ENCODE measurements at regions not wholly inside any gene's neighbourhood (a gene's known extent, or its start where the extent isn't known, plus 50 kb on each side); places are given as distances from the start of the nearest gene placed in this dataset.

GRCh38 chr14:61891810-61892209, 129.6 kb downstream of the SNAPC1 start:
- no peak overlapping the region for H3K4me3 ChIP-seq (ENCODE audit: low read depth, low read length)
- no peak for TF ChIP-seq CTCF (IDR thresholded peaks at IDR 0.05; ENCODE audit: insufficient read depth, low read depth, low read length)
- DNase-seq (ENCODE audit: low read depth): peak; percentile 4

- no peak for DNase-seq (ENCODE audit: low read depth)
- H3K4me3 ChIP-seq (ENCODE audit: low read depth, low read length): no peak overlapping the region
- TF ChIP-seq CTCF (IDR thresholded peaks at IDR 0.05; ENCODE audit: insufficient read depth, low read depth, low read length): no peak
These were observed 131.2 kb downstream of the SNAPC1 start for GRCh38 chr14:61893371-61893940.

- H3K4me3 ChIP-seq (ENCODE audit: low read depth, low read length): no peak overlapping the region
- peak; percentile 60 for DNase-seq (ENCODE audit: low read depth)
- TF ChIP-seq CTCF (IDR thresholded peaks at IDR 0.05; ENCODE audit: insufficient read depth, low read depth, low read length): peak; percentile 82
These were observed 132.3 kb downstream of the SNAPC1 start for GRCh38 chr14:61894452-61895077.

- no peak overlapping the region for H3K4me3 ChIP-seq (ENCODE audit: low read depth, low read length)
- TF ChIP-seq CTCF (IDR thresholded peaks at IDR 0.05; ENCODE audit: insufficient read depth, low read depth, low read length): no peak
- DNase-seq (ENCODE audit: low read depth): no peak
These were observed 135.1 kb downstream of the SNAPC1 start for GRCh38 chr14:61897300-61897699.

- no peak for TF ChIP-seq CTCF (IDR thresholded peaks at IDR 0.05; ENCODE audit: insufficient read depth, low read depth, low read length)
- H3K4me3 ChIP-seq (ENCODE audit: low read depth, low read length): no peak overlapping the region
These were observed 136.3 kb downstream of the SNAPC1 start for GRCh38 chr14:61898568-61898967.

GRCh38 chr14:61899497-61899896, 137.3 kb downstream of the SNAPC1 start:
- no peak for DNase-seq (ENCODE audit: low read depth)
- H3K4me3 ChIP-seq (ENCODE audit: low read depth, low read length): no peak overlapping the region
- no peak for TF ChIP-seq CTCF (IDR thresholded peaks at IDR 0.05; ENCODE audit: insufficient read depth, low read depth, low read length)

More at GRCh38 chr14:61898568-61898967, 136.3 kb downstream of the SNAPC1 start:
- no peak for DNase-seq (ENCODE audit: low read depth)

- H3K4me3 ChIP-seq (ENCODE audit: low read depth, low read length): no peak overlapping the region
- no peak for TF ChIP-seq CTCF (IDR thresholded peaks at IDR 0.05; ENCODE audit: insufficient read depth, low read depth, low read length)
- no peak for DNase-seq (ENCODE audit: low read depth)
These were observed 142.7 kb downstream of the SNAPC1 start for GRCh38 chr14:61904946-61905345.

Data from fibroblast of villous mesenchyme (primary cell).